Calu3 (cell line): ENCODE measurements at regions not wholly inside any gene's neighbourhood (a gene's known extent, or its start where the extent isn't known, plus 50 kb on each side); places are given as distances from the start of the nearest gene placed in this dataset.

Source experiments
- BruUV-seq: library from RNA; stranded (reverse); fragments of 400-500 nt; replicated peaks from 2 replicates; lab custom pipeline; 2021; lab: Mats Ljungman, UMichigan
- CTCF ChIA-PET: fragments of 300-600 bp; sonication (Branson Sonifier 250); formaldehyde crosslinking; loops from one replicate; lab custom pipeline; 2022; ENCODE audit warnings: antibody characterized with exemption; lab: Charles Lee
- DNase-seq: peaks from one replicate; pipeline ENCODE4 v3.0.0; 2022
- H3K27ac Mint-ChIP-seq: one replicate; pipeline ENCODE4 v1.8.0; 2022; ENCODE audit warnings: mixed read lengths; ENCODE audit not compliant: unreplicated experiment
- H3K27me3 Mint-ChIP-seq: one replicate; pipeline ENCODE4 v1.8.0; 2022; ENCODE audit warnings: mixed read lengths; ENCODE audit not compliant: unreplicated experiment
- H3K36me3 Mint-ChIP-seq: one replicate; pipeline ENCODE4 v1.8.0; 2022; ENCODE audit warnings: mild to moderate bottlenecking, moderate library complexity, mixed read lengths; ENCODE audit not compliant: insufficient read depth, unreplicated experiment
- H3K4me1 Mint-ChIP-seq: one replicate; pipeline ENCODE4 v1.8.0; 2022; ENCODE audit warnings: mild to moderate bottlenecking, low read depth, mixed read lengths; ENCODE audit not compliant: unreplicated experiment
- H3K4me3 Mint-ChIP-seq: one replicate; pipeline ENCODE4 v1.8.0; 2022; ENCODE audit warnings: mild to moderate bottlenecking, low read depth, moderate library complexity, mixed read lengths; ENCODE audit not compliant: unreplicated experiment
- H3K9me3 Mint-ChIP-seq: one replicate; pipeline ENCODE4 v1.8.0; 2022; ENCODE audit warnings: low read depth, mixed read lengths; ENCODE audit not compliant: unreplicated experiment
- CTCF ChIP-seq: fragments of 200-600 bp; IDR thresholded peaks from one replicate; pipeline ENCODE4 v1.8.0; 2022; ENCODE audit warnings: antibody characterized with exemption; ENCODE audit not compliant: unreplicated experiment
- intact Hi-C: fragments of 100-400 bp; cut with micrococcal nuclease; formaldehyde crosslinking; loops from one replicate; pipeline ENCODE4 v1.10.0; 2022; ENCODE audit not compliant: unreplicated experiment

- Mint-ChIP-seq H3K9me3 (no peaks in the 10 kb centered on the region), H3K27ac (no peak overlapping the region), H3K27me3 (peaks cover 86% of the 10 kb centered on the region), H3K4me3 (no peak overlapping the region), H3K4me1 (no peaks in the 10 kb centered on the region), H3K36me3 (no peaks in the 10 kb centered on the region)
- intact Hi-C loops: no loop called here
- no peak for TF ChIP-seq CTCF
- BruUV-seq: no TSS peak
- CTCF ChIA-PET: no interaction called here
- DNase-seq: no peak
Measured at GRCh38 chr12:111287125-111287900, 81.6 kb downstream of the PHETA1 start.

GRCh38 chr12:111285200-111285599 lies 83.7 kb downstream of the PHETA1 start:
- no peak overlapping the region for H3K27ac Mint-ChIP-seq
- peaks cover 4% of the 10 kb centered on the region for H3K9me3 Mint-ChIP-seq
- no peaks in the 10 kb centered on the region for H3K4me1 Mint-ChIP-seq
- intact Hi-C loops: no loop called here
- no peak for DNase-seq
- CTCF ChIA-PET: no interaction called here
- no peak for TF ChIP-seq CTCF
- BruUV-seq: no TSS peak
- H3K36me3 Mint-ChIP-seq: no peaks in the 10 kb centered on the region
- H3K4me3 Mint-ChIP-seq: no peak overlapping the region
- H3K27me3 Mint-ChIP-seq: peaks cover 90% of the 10 kb centered on the region

GRCh38 chr12:111284709-111285108 lies 84.2 kb downstream of the PHETA1 start:
- H3K27ac Mint-ChIP-seq: no peak overlapping the region
- DNase-seq: no peak
- H3K27me3 Mint-ChIP-seq: peaks cover 88% of the 10 kb centered on the region
- no TSS peak for BruUV-seq
- H3K9me3 Mint-ChIP-seq: peaks cover 4% of the 10 kb centered on the region
- intact Hi-C loops: no loop called here
- no peaks in the 10 kb centered on the region for H3K4me1 Mint-ChIP-seq
- no peak overlapping the region for H3K4me3 Mint-ChIP-seq
- no peak for TF ChIP-seq CTCF
- CTCF ChIA-PET: no interaction called here
- H3K36me3 Mint-ChIP-seq: no peaks in the 10 kb centered on the region

GRCh38 chr12:111283966-111284365 lies 84.9 kb downstream of the PHETA1 start:
- H3K9me3 Mint-ChIP-seq: peaks cover 4% of the 10 kb centered on the region
- no peak overlapping the region for H3K27ac Mint-ChIP-seq
- H3K36me3 Mint-ChIP-seq: no peaks in the 10 kb centered on the region
- intact Hi-C loops: no loop called here
- no TSS peak for BruUV-seq
- CTCF ChIA-PET: no interaction called here
- H3K4me1 Mint-ChIP-seq: no peaks in the 10 kb centered on the region
- peaks cover 88% of the 10 kb centered on the region for H3K27me3 Mint-ChIP-seq
- H3K4me3 Mint-ChIP-seq: no peak overlapping the region
- no peak for TF ChIP-seq CTCF
- DNase-seq: no peak
